ENCODE measurements at regions not wholly inside any gene's neighbourhood (a gene's known extent, or its start where the extent isn't known, plus 50 kb on each side); places are given as distances from the start of the nearest gene placed in this dataset.

GRCh38 chr15:39058351-39059131, 493.9 kb upstream of the RASGRP1 start:
- TF ChIP-seq CTCF (IDR thresholded peaks at IDR 0.05; ENCODE audit: poor library complexity, severe bottlenecking) (no peak), POLR2AphosphoS5 (IDR thresholded peaks at IDR 0.05) (no peak), TAF1 (IDR thresholded peaks at IDR 0.05; ENCODE audit: low read depth) (no peak), SMC3 (conservative IDR thresholded peaks at IDR 0.05; ENCODE audit: poor library complexity) (no peak)
